ENCODE measurements at regions not wholly inside any gene's neighbourhood (a gene's known extent, or its start where the extent isn't known, plus 50 kb on each side); places are given as distances from the start of the nearest gene placed in this dataset.
"Not testable (repeated sequence)": the region's sequence is repeated elsewhere in the genome, so short reads cannot be mapped to it uniquely, and the experiment has no call there.

GRCh38 chr9:94472806-94473360, 82.0 kb upstream of the PCAT7 start:
- no peak for DNase-seq

- no peak for DNase-seq
These were observed 75.8 kb upstream of the PCAT7 start for GRCh38 chr9:94478755-94479730.

- no peak for DNase-seq
These were observed 75.1 kb upstream of the PCAT7 start for GRCh38 chr9:94479757-94480156.

GRCh38 chr9:94480205-94480604, 74.7 kb upstream of the PCAT7 start:
- DNase-seq = no peak

GRCh38 chr9:94482110-94482509, 72.8 kb upstream of the PCAT7 start:
- DNase-seq = no peak

GRCh38 chr9:94490465-94490864, 64.4 kb upstream of the PCAT7 start:
- DNase-seq = no peak

- DNase-seq = not testable (repeated sequence)
These were observed 62.8 kb upstream of the PCAT7 start for GRCh38 chr9:94492125-94492524.

GRCh38 chr9:94498801-94499453, 56.0 kb upstream of the PCAT7 start:
- peak; percentile 30 to 33 for DNase-seq

GRCh38 chr9:94504358-94504757, 50.5 kb upstream of the PCAT7 start:
- no peak for DNase-seq
